ENCODE measurements at regions not wholly inside any gene's neighbourhood (a gene's known extent, or its start where the extent isn't known, plus 50 kb on each side); places are given as distances from the start of the nearest gene placed in this dataset.

DNA sequence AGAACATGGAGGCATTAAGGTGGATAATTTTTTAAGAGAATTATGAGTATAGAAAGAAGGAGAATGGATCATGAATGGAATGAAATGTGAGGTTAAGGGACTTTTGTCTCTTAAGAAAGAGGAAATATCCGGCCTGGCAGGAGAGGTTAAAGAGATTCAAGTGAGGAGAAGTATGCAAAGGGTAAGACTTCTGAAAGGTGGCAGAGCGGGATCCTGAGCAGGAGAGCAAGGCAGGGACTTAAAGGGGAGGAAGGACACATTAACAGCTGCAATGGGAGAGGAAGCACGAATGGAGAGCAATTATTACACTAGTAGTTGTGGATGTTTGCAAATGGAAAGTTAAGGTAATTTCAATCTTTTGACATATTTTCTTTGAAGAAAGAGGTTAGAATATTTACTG lies 171.0 kb downstream of the KITLG start:
- Histone ChIP-seq H3K27me3 (ENCODE audit: control insufficient read depth in 1 of 2, insufficient read depth in 2 of 2, low read length in 2 of 2) (no peaks in the 10 kb centered on the region), H3K27ac (ENCODE audit: low read depth in 1 of 2, low read length in 2 of 2) (no peak overlapping the region), H3K4me1 (ENCODE audit: insufficient read depth, low read length) (no peaks in the 10 kb centered on the region), H3K4me3 (ENCODE audit: low read length) (no peak overlapping the region), H3K9me3 (ENCODE audit: control insufficient read depth in 1 of 2, insufficient read depth in 1 of 2, low read length in 2 of 2) (no peaks in the 10 kb centered on the region), H3K36me3 (ENCODE audit: insufficient read depth, low read length) (no peaks in the 10 kb centered on the region)
- CTCF ChIA-PET, result interaction anchor here (0.7 kb wide), 1 partner anchor 194 kb away, joined by 3 read pairs; no protein-coding TSS in a partner anchor
- intact Hi-C loops (cut with DNase I, micrococcal nuclease), result no loop called here
- no peak overlapping the region for H3K4me3 Mint-ChIP-seq
- no peak overlapping the region for H3K27ac Mint-ChIP-seq
- ATAC-seq (ENCODE audit: poor library complexity) (no peak), DNase-seq (no peak)
- H3K9me3 Mint-ChIP-seq, result no peaks in the 10 kb centered on the region
- H3K27me3 Mint-ChIP-seq, result no peaks in the 10 kb centered on the region
- POLR2A ChIA-PET, result no interaction called here
- TF ChIP-seq, protein P1, sequence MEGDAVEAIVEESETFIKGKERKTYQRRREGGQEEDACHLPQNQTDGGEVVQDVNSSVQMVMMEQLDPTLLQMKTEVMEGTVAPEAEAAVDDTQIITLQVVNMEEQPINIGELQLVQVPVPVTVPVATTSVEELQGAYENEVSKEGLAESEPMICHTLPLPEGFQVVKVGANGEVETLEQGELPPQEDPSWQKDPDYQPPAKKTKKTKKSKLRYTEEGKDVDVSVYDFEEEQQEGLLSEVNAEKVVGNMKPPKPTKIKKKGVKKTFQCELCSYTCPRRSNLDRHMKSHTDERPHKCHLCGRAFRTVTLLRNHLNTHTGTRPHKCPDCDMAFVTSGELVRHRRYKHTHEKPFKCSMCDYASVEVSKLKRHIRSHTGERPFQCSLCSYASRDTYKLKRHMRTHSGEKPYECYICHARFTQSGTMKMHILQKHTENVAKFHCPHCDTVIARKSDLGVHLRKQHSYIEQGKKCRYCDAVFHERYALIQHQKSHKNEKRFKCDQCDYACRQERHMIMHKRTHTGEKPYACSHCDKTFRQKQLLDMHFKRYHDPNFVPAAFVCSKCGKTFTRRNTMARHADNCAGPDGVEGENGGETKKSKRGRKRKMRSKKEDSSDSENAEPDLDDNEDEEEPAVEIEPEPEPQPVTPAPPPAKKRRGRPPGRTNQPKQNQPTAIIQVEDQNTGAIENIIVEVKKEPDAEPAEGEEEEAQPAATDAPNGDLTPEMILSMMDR (IDR thresholded peaks at IDR 0.05), result no peak
- no peaks in the 10 kb centered on the region for H3K4me1 Mint-ChIP-seq (ENCODE audit: low read depth)
- H3K36me3 Mint-ChIP-seq (ENCODE audit: low read depth), result no peaks in the 10 kb centered on the region

GRCh38 chr12:88411689-88412088 lies 168.6 kb downstream of the KITLG start:
- TF ChIP-seq, protein P1 (IDR thresholded peaks at IDR 0.05), result no peak
- Histone ChIP-seq H3K4me3 (ENCODE audit: low read length) (no peak overlapping the region), H3K27ac (ENCODE audit: low read depth in 1 of 2, low read length in 2 of 2) (no peak overlapping the region), H3K36me3 (ENCODE audit: insufficient read depth, low read length) (no peaks in the 10 kb centered on the region), H3K27me3 (ENCODE audit: control insufficient read depth in 1 of 2, insufficient read depth in 2 of 2, low read length in 2 of 2) (no peaks in the 10 kb centered on the region), H3K4me1 (ENCODE audit: insufficient read depth, low read length) (no peaks in the 10 kb centered on the region), H3K9me3 (ENCODE audit: control insufficient read depth in 1 of 2, insufficient read depth in 1 of 2, low read length in 2 of 2) (no peaks in the 10 kb centered on the region)
- no peak for DNase-seq
- Mint-ChIP-seq H3K27me3 (no peaks in the 10 kb centered on the region), H3K9me3 (no peaks in the 10 kb centered on the region), H3K36me3 (ENCODE audit: low read depth) (no peaks in the 10 kb centered on the region), H3K4me3 (no peak overlapping the region), H3K4me1 (ENCODE audit: low read depth) (no peaks in the 10 kb centered on the region), H3K27ac (no peak overlapping the region)
- no peak for ATAC-seq (ENCODE audit: poor library complexity)
- ChIA-PET POLR2A (no interaction called here), CTCF (no interaction called here)
- intact Hi-C loops (cut with DNase I, micrococcal nuclease), result no loop called here

DNA sequence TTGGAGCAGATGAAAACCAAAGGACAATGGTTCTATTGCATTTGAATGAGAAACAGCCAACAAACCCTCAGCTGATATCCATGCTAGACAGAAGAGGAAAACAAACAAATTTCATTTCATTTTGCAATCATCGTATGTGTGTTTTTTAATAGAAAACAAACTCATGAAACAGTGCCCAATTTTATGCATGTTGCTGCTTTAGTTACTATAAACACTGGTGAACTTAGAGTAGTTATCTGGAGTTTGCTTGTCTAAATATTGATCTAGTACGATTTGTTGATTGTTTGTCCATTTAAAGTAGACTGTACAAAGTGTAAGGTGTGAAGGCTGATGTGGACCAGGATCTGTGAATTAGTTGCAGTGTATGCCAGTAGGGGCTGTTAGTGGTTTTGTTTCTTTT lies 166.6 kb downstream of the KITLG start:
- Histone ChIP-seq H3K4me1 (ENCODE audit: insufficient read depth, low read length) (no peaks in the 10 kb centered on the region), H3K27me3 (ENCODE audit: control insufficient read depth in 1 of 2, insufficient read depth in 2 of 2, low read length in 2 of 2) (no peaks in the 10 kb centered on the region), H3K4me3 (ENCODE audit: low read length) (no peak overlapping the region), H3K36me3 (ENCODE audit: insufficient read depth, low read length) (no peaks in the 10 kb centered on the region), H3K9me3 (ENCODE audit: control insufficient read depth in 1 of 2, insufficient read depth in 1 of 2, low read length in 2 of 2) (no peaks in the 10 kb centered on the region), H3K27ac (ENCODE audit: low read depth in 1 of 2, low read length in 2 of 2) (no peak overlapping the region)
- Mint-ChIP-seq H3K27me3 (no peaks in the 10 kb centered on the region), H3K4me3 (no peak overlapping the region), H3K27ac (no peak overlapping the region), H3K4me1 (ENCODE audit: low read depth) (no peaks in the 10 kb centered on the region), H3K9me3 (no peaks in the 10 kb centered on the region), H3K36me3 (ENCODE audit: low read depth) (no peaks in the 10 kb centered on the region)
- no peak for ATAC-seq (ENCODE audit: poor library complexity)
- TF ChIP-seq, protein P1 (IDR thresholded peaks at IDR 0.05), result no peak
- POLR2A ChIA-PET, result no interaction called here
- DNase-seq, result no peak
- intact Hi-C loops (cut with DNase I, micrococcal nuclease), result no loop called here
- CTCF ChIA-PET, result no interaction called here
